ENCODE measurements at regions not wholly inside any gene's neighbourhood (a gene's known extent, or its start where the extent isn't known, plus 50 kb on each side); places are given as distances from the start of the nearest gene placed in this dataset.

GRCh38 chr4:155143512-155143911 is 64.9 kb upstream of the NPY2R start:
- Histone ChIP-seq H3K9ac (replicated peaks; ENCODE audit: extremely low read depth, insufficient read depth, low read length) (no peak overlapping the region), H3K9me1 (replicated peaks; ENCODE audit: control insufficient read depth, extremely low read depth, insufficient read depth, low read length) (no peaks in the 10 kb centered on the region), H3K9me3 (replicated peaks; ENCODE audit: control insufficient read depth, insufficient read depth, low read length) (no peaks in the 10 kb centered on the region), H2AFZ (ENCODE audit: low read depth, low read length) (no peak overlapping the region), H3K79me2 (ENCODE audit: control insufficient read depth, insufficient read depth, low read length) (no peaks in the 10 kb centered on the region), H3K36me3 (ENCODE audit: control insufficient read depth in 2 of 2, extremely low read depth in 1 of 2, insufficient read depth in 2 of 2, low read length in 2 of 2) (no peaks in the 10 kb centered on the region), H3K4me2 (ENCODE audit: insufficient read depth, low read length) (no peak overlapping the region), H3K4me1 (ENCODE audit: control insufficient read depth, extremely low read depth, insufficient read depth, low read length) (no peaks in the 10 kb centered on the region), H3K4me3 (replicated peaks in 1 of 3; ENCODE audit: insufficient read depth in 1 of 3, low read depth in 1 of 3, low read length in 3 of 3) (no peak overlapping the region), H3K27ac (ENCODE audit: insufficient read depth, low read depth, low read length) (no peak overlapping the region), H3K27me3 (ENCODE audit: control insufficient read depth in 2 of 2, insufficient read depth in 2 of 2, low read length in 2 of 2) (no peaks in the 10 kb centered on the region), H4K20me1 (replicated peaks; ENCODE audit: control insufficient read depth, extremely low read depth, insufficient read depth, low read length) (no peaks in the 10 kb centered on the region)
- BruUV-seq (replicated peaks), result no TSS peak
- dilution Hi-C loops (cut with MboI; ENCODE audit: extremely low pct_ligation_motif_present, low sequenced_read_pairs), result no loop called here
- ChIA-PET CTCF (interaction anchor here (1.0 kb wide), 1 partner anchor 117 kb away, joined by 3 read pairs; no protein-coding TSS in a partner anchor), POLR2A (no interaction called here)
- FAIRE-seq (no peak), DNase-seq (ENCODE audit: low read depth, low spot score) (no peak)
- TF ChIP-seq JUN (IDR thresholded peaks at IDR 0.05; ENCODE audit: borderline replicate concordance, insufficient read depth, insufficient read length, low read depth) (no peak), GATA2 (IDR thresholded peaks at IDR 0.05; ENCODE audit: insufficient read depth, insufficient read length, low read depth, low read length) (no peak), POLR2AphosphoS5 (IDR thresholded peaks at IDR 0.05; ENCODE audit: insufficient read depth, low read depth, low read length) (no peak), EZH2 (IDR thresholded peaks at IDR 0.05; ENCODE audit: borderline replicate concordance, low read depth, low read length, severe bottlenecking) (no peak), MYC (IDR thresholded peaks at IDR 0.05; ENCODE audit: low read depth, low read length) (no peak), MAX (IDR thresholded peaks at IDR 0.05; ENCODE audit: insufficient read depth, insufficient read length) (no peak), POLR2A (IDR thresholded peaks at IDR 0.05; ENCODE audit: low read depth, low read length) (no peak), FOS (IDR thresholded peaks at IDR 0.05; ENCODE audit: borderline replicate concordance, insufficient read depth, low read length) (no peak), CTCF (IDR thresholded peaks at IDR 0.05; ENCODE audit: extremely low read depth in 1 of 2, insufficient read depth in 1 of 2, low read depth in 1 of 2, low read length in 2 of 2) (no peak)
- intact Hi-C loops (cut with micrococcal nuclease), result no loop called here
